ENCODE measurements at regions not wholly inside any gene's neighbourhood (a gene's known extent, or its start where the extent isn't known, plus 50 kb on each side); places are given as distances from the start of the nearest gene placed in this dataset.

DNA sequence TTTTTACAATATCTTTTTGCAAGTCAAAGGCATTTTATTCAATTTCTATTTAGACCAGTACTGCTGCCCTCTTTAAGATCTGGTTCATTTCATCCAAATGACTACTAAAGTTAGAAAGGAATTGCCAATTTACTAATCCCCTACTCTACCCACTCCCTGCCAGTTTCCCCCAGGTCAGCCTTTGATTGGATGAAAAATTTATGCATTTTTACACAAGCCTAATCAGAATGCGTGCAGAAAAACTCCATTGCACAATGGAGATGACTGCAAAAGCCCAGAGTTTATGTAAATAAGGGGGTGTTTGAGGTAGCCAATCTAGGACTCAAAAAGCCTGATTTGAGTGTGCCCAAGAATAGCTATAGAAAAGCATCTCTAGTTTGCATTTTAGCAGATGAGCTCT lies 310.6 kb downstream of the PABPC4L start:
- TF ChIP-seq, protein P1, sequence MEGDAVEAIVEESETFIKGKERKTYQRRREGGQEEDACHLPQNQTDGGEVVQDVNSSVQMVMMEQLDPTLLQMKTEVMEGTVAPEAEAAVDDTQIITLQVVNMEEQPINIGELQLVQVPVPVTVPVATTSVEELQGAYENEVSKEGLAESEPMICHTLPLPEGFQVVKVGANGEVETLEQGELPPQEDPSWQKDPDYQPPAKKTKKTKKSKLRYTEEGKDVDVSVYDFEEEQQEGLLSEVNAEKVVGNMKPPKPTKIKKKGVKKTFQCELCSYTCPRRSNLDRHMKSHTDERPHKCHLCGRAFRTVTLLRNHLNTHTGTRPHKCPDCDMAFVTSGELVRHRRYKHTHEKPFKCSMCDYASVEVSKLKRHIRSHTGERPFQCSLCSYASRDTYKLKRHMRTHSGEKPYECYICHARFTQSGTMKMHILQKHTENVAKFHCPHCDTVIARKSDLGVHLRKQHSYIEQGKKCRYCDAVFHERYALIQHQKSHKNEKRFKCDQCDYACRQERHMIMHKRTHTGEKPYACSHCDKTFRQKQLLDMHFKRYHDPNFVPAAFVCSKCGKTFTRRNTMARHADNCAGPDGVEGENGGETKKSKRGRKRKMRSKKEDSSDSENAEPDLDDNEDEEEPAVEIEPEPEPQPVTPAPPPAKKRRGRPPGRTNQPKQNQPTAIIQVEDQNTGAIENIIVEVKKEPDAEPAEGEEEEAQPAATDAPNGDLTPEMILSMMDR (IDR thresholded peaks at IDR 0.05) = no peak
- TF ChIP-seq POLR2A (IDR thresholded peaks at IDR 0.05) = no peak

Data from tibial nerve (tissue), 3 donors.